HL-60 (cell line): ENCODE measurements at regions not wholly inside any gene's neighbourhood (a gene's known extent, or its start where the extent isn't known, plus 50 kb on each side); places are given as distances from the start of the nearest gene placed in this dataset.

Experiments used
- DNase-seq, 2 experiments: peaks; one replicate each; pipeline ENCODE4 v3.0.0-alpha.2; 2010 to 2020; ENCODE audit warnings: low read depth in 1 of 2, low spot score in 1 of 2
- H3K27ac ChIP-seq: fragments of 250-450 bp; sonication (Bioruptor Pico); replicated peaks from 2 replicates; pipeline ENCODE4 v1.5.1; 2020; ENCODE audit warnings: mild to moderate bottlenecking, moderate library complexity
- H3K27me3 ChIP-seq: fragments of 250-450 bp; sonication (Bioruptor Pico); 2 replicates; pipeline ENCODE4 v1.5.1; 2021; ENCODE audit warnings: mild to moderate bottlenecking, moderate library complexity; ENCODE audit not compliant: insufficient read depth, poor library complexity, severe bottlenecking
- H3K4me3 ChIP-seq: replicated peaks from 2 replicates; pipeline ENCODE4 v1.5.1; 2011; ENCODE audit warnings: mild to moderate bottlenecking, control low read depth, low read length; ENCODE audit not compliant: insufficient read depth
- CTCF ChIP-seq: IDR thresholded peaks from one replicate; pipeline ENCODE4 v1.5.1; 2011; ENCODE audit warnings: low read length, control low read depth, inconsistent platforms; ENCODE audit not compliant: insufficient read depth
- GABPA ChIP-seq: IDR thresholded peaks from 2 replicates; pipeline ENCODE4 v1.6.1; 2012; ENCODE audit warnings: low read depth
- POLR2AphosphoS5 ChIP-seq: IDR thresholded peaks from 2 replicates; pipeline ENCODE4 v1.6.1; 2012; ENCODE audit warnings: low read depth
- REST ChIP-seq: IDR thresholded peaks from 2 replicates; pipeline ENCODE4 v1.6.1; 2012; ENCODE audit warnings: low read depth; ENCODE audit not compliant: insufficient replicate concordance
- SPI1 ChIP-seq: IDR thresholded peaks from 2 replicates; pipeline ENCODE4 v1.6.1; 2012; ENCODE audit warnings: low read depth, mild to moderate bottlenecking, borderline replicate concordance

GRCh38 chr4:111780965-111781364 lies 364.3 kb upstream of the FAM241A start:
- no peak for TF ChIP-seq POLR2AphosphoS5
- no peak for TF ChIP-seq REST
- no peak for TF ChIP-seq SPI1
- Histone ChIP-seq H3K27me3 (no peaks in the 10 kb centered on the region), H3K4me3 (no peak overlapping the region), H3K27ac (no peak overlapping the region)
- DNase-seq = no peak

- H3K27me3 ChIP-seq = no peaks in the 10 kb centered on the region
- DNase-seq = no peak
These were observed 363.6 kb upstream of the FAM241A start for GRCh38 chr4:111781611-111782010.

GRCh38 chr4:111788099-111788498 lies 357.2 kb upstream of the FAM241A start:
- H3K4me3 ChIP-seq = no peak overlapping the region
- H3K27ac ChIP-seq = no peak overlapping the region
- no peak for DNase-seq
- H3K27me3 ChIP-seq = peaks cover 2% of the 10 kb centered on the region
- TF ChIP-seq REST (no peak), SPI1 (no peak), CTCF (no peak), GABPA (no peak), POLR2AphosphoS5 (no peak)

More at GRCh38 chr4:111781611-111782010, 363.6 kb upstream of the FAM241A start:
- H3K27ac ChIP-seq = no peak overlapping the region
- TF ChIP-seq SPI1 (no peak), REST (no peak), POLR2AphosphoS5 (no peak), GABPA (no peak), CTCF (no peak)
- H3K4me3 ChIP-seq = no peak overlapping the region
